GM18907 (cell line): ENCODE measurements at regions not wholly inside any gene's neighbourhood (a gene's known extent, or its start where the extent isn't known, plus 50 kb on each side); places are given as distances from the start of the nearest gene placed in this dataset.
A peak's percentile ranks its signal among the peaks of the same experiment; 100 is the strongest.
"Not testable (repeated sequence)": the region's sequence is repeated elsewhere in the genome, so short reads cannot be mapped to it uniquely, and the experiment has no call there.

ENCODE experiments used
- ATAC-seq: cut with Tn5 transposase; IDR thresholded peaks from one replicate; pipeline ENCODE4 v1.9.1; 2021; ENCODE audit warnings: mild to moderate bottlenecking, moderate library complexity; ENCODE audit not compliant: unreplicated experiment

DNA sequence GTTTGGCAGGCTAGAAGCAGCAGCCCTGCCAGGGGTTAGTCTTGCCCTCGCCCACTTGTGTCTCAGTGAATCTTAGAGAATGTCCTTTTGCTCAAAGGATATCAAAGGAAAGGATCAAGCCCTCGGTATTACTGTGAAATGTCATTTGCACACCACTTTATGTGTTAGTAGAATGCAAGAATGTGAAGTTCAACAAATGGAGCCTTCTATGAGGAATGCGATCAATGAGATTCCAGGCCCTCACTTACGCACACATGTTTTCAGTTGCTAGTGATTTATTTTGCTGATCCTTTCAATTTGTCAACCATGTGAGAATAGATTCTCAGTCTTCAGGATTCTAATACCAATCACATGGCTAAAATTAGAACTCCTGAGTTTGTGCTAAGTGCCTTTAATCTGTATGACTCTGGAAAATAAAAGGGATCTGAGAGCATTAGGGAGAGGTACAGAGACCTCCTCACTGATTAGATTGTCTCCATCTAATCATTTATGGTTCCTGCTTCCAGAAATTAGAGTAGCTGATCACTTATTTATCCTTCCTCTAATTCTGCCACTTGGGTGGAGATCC is 123.0 kb upstream of the SP4 start:
- ATAC-seq: no peak

- ATAC-seq: no peak
Measured at GRCh38 chr7:21305455-21306235, 122.2 kb upstream of the SP4 start.

DNA sequence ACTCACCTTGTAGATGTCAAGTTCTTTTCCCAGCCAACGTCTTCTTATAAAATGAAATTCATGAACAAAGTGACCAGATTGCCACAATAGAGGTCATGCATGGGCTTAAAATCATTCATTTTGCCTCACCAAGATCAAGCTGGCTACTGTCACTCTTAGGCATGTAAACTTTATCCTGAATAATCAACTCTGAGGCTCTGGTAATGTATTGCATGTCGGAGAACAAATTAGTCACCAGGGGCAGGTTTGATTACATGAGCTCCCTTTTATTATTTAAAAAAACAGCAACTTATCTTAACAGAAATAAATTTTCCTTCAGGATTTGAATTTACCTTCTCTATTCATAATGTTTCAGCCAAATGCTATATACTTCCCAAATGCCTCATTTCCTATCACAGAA is 112.9 kb upstream of the SP4 start:
- no peak for ATAC-seq

DNA sequence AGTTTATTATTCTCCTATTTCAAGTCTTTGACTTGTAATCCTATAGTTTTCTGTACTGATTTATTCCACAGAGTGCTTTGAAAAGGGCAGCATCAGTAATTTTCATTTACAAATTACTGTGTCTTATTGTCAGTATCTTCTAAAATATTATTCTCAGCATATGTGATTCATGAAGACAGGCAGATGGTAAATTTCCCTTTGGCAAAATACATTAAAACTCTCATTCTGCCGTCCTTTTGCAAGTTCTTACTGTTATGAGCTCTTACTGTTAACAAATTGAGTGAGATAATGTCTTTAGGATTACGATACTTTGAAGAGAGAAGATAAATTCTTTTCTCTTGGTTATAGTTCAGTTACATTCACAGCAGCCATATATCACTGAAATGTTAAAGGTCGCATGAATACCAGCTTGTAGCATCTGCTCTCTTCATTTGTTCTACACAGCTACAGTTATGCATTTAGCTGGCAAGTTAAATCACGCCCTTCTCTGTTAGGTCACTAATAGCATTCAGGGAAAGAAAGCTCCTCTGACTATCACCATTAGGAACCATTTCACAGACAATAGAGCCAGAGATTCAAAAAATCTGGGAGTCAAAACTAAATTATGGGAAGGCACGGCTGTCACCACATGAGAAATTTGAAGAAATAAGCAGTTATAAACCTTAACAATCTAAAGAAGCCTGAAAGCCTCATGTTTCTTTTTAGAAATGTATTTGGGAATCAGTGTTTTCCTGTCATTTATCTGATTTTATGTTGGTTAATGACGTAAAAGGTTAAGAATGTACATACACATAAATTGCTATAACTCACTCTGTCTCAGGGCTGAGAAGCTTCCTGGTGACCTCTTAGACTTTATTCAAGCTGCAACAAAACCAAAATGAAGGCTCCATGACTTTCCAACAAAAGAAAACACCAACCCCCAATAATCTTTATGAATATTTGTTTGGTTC is 109.6 kb upstream of the SP4 start:
- ATAC-seq: no peak

GRCh38 chr7:21318916-21319270 is 109.0 kb upstream of the SP4 start:
- no peak for ATAC-seq

DNA sequence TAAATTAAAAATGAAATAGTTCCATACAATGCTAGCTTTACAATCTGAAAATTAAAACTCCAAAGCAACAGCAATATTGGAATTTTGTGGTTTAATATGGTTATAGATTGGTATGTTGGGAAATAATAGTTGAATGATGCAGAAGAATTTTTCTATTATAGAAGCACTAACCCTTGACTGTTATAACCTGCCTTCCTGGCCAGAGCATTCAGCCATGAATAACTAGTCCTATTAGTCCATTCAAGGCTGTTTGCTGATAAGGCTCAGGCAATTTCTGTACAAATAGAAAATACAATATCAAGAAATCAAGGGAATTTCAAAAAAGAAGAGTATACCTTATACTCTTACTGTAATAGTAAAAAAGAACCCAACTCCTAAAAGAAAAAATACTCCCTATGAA is 101.6 kb upstream of the SP4 start:
- ATAC-seq: no peak

DNA sequence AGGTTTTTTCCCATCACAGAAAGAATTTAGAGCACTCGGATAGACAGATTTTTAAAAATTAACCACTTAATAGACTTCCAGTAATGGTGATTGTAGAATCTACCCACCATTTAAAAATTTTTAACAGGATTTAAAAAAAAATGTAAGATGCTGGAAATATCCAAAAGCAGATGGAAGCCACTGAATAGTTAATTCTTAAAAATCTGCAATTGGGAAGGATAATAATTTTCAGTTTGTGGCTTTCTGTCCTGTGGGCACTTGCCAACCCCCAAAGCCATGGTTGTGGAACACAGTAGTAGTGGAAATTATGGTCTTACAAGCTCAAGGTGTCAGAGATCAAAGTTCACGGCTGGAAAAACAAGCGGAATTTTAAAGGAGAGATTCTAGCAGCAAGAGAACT is 101.0 kb upstream of the SP4 start:
- ATAC-seq: no peak

DNA sequence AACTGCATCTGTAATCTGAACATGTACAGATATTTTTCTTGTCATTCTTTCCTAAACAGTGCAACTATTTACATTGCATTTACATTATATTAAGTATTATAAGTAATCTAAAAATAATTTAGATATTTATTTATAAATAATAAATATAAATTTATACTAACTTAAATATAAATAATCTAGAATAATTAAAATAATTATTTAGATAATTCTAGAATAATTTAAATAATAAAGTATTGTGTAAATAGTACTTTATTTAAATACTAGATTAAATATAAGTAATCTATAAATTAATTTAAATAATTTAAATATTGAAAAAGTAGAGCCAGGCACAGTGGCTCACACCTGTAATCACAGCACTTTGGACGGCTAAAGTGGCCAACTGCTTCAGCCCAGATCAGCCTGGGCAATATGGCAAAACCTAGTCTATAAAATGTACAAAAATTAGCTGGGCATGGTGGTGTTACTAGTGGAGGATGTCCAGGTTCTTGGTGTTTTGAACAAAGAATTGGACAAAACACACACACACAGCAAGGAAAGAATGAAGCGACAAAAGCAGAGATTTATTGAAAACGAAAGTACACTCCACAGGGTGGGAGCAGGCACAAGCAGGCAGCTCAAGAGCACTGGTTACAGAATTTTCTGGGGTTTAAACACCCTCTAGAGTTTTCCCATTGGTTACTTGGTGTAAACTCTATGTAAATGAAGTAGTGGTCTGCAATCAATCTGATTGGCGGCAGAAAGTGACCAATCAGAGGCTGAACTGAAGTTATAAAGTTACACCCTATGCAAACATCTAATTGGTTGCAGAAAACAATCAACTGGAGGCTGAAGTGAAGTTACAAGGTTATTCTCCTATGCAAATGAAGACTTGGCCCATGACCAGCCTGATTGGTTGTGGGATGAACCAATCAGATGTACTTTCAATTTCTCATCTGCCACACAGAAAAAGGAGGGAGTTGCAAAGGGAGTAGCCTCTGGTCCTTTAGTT is 100.2 kb upstream of the SP4 start:
- ATAC-seq: no peak

- ATAC-seq: no peak
Measured at GRCh38 chr7:21330462-21331178, 97.3 kb upstream of the SP4 start.

DNA sequence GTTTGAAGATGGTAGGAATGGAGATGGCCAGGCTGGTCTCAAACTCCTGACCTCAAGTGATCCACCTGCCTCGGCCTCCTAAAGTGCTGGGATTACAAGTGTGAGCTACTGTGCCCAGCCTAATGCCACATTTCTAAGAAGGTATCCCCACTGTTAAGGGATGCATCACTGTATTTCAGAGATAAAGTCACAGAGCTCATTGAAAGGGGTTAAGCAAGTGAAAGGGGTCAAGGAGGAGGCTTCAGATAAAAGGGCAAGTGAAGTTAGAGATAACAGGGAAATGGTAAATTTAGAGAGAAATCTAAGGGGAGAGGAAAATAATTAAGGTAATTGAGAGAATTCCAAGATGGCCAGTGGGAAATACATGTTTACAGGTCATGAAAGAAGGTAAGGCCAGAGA is 93.0 kb upstream of the SP4 start:
- ATAC-seq: no peak

DNA sequence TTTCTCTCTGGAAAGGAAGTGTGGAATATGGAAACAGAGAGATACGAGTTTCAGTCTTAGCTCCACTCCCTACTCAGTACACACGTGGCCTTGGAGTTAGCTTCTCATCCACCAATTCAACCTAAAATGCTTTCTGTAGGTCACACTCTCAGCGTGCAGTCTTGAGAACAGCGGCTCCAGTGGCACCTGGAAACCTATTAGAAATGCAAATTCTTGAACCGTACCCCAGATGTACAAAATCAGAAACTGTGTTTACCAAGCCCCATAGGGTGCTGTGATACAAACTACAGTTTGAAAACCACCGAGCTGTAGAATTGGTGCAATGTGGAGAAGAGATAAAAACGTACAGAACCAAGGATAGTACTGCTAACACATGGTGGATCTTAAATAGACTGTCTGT is 91.1 kb upstream of the SP4 start:
- ATAC-seq: no peak

DNA sequence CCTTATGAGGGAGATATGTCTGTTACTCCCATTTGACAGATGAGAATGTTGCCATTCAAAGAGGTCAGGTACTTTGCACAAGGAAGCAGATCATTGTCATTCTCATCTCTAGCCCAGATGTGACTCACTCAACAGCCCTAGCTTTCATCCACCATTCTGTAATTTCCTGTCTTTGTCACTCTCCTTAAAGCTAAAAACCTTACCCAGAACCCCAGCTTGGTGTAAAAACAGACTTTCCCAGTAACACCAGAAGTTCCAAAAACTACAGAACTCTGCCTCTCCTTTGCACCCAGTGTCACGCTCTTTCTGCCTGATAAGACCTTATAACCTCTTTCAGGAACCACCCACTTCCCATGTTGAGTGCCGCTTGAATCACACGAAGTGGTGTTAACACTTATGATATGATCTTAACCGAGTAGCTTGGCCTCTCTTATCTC is 89.1 kb upstream of the SP4 start:
- ATAC-seq: no peak

- not testable (repeated sequence) for ATAC-seq
Measured at GRCh38 chr7:21344900-21345299, 83.0 kb upstream of the SP4 start.

DNA sequence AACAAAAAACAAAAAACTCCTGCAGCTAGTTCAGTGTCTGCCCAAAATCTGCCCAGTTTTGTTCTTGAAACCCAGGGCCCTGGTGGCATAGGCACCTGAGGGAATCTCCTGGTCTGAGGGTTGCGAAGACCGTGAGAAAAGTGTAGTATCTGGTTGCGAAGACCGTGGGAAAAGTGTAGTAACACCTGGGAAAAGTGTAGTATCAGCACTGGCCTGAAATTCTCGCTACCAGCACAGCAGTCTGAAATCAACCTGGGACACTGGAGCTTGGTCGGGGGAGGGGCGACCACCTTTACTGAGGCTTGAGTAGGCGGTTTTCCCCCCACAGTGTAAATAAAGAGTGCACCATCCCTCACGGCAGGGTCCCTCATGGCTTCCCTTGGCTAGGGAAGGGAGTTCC is 82.5 kb upstream of the SP4 start:
- ATAC-seq: no peak

DNA sequence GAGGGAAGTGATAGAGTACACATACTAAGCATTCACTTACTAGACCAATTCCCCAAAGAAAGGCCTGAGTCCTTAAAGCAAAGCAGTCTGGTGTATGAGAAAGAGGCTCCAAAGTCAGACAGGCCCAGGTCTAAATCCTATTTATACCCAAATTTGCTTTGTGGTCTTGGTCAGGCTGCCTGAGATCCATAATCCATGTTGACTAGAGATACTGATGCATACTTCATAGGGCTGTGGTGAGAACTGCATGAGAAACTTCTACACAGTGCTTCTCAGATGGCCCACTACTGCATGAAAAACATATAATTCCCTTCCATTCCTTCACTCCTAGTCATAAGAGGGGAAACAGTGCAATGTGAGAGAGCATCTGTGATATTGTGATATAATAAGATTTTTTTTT is 81.6 kb upstream of the SP4 start:
- ATAC-seq: no peak

- ATAC-seq: peak; percentile 85
Measured at GRCh38 chr7:21352540-21353387, 75.1 kb upstream of the SP4 start.

DNA sequence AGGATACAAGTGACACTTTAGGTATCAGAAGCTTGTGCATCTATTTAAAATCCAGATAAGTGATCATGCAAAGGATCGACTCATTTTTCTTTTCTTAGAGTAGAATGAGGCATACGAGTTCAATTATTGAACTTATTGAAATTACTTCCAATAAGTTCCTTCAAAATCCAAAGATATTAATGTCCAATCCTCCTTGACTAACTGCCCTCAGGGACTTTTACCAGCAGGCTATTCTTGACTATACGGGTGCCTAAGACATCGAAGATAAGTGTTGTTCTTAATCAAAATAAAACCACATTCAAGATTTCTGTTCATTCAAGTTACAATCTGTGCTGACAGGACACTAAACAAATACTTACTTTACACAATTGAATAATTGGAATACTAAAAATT is 74.5 kb upstream of the SP4 start:
- ATAC-seq: no peak

- ATAC-seq: no peak
Measured at GRCh38 chr7:21354284-21354683, 73.6 kb upstream of the SP4 start.

- peak; percentile 89 for ATAC-seq
Measured at GRCh38 chr7:21355406-21355874, 72.4 kb upstream of the SP4 start.
